Omental fat pad (tissue), 3 donors: ENCODE measurements at regions not wholly inside any gene's neighbourhood (a gene's known extent, or its start where the extent isn't known, plus 50 kb on each side); places are given as distances from the start of the nearest gene placed in this dataset.

ENCODE experiments used
- ATAC-seq: fragments of 150-250 bp; one replicate; pipeline ENCODE4 v1.9.1; 2016; ENCODE audit warnings: mild to moderate bottlenecking, moderate library complexity; ENCODE audit not compliant: low FRiP score
- DNase-seq: peaks from one replicate; pipeline ENCODE4 v3.0.0-alpha.2; 2019; ENCODE audit warnings: low spot score
- TF ChIP-seq, protein P1 (sequence below), 3 donors: fragments of 450-650 bp; IDR thresholded peaks; one replicate each; pipeline ENCODE4 v1.5.1; 2016 to 2017; ENCODE audit warnings: antibody characterized with exemption in 3 of 3, mild to moderate bottlenecking in 3 of 3, moderate library complexity in 2 of 3

DNA sequence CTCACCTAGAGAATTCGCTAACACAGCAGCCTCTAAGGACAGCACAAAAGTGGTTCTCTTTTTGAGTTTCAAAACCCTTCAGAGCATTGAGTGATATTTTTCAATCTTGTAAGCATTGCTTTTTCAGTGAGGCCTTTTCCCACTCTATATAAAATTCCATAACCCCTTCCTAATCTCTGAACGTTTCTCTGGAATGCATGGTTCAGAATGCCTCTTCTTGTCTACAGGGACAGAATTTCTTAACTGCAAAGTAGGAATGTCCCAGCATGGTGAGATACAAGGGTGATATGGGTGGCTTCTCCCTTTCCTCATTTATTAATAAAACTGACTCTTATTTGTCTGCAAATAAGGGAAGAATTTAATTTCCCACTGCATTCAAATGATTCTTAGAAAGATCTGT is 377.9 kb downstream of the LTN1 start:
- no peak for DNase-seq
- TF ChIP-seq, protein P1, sequence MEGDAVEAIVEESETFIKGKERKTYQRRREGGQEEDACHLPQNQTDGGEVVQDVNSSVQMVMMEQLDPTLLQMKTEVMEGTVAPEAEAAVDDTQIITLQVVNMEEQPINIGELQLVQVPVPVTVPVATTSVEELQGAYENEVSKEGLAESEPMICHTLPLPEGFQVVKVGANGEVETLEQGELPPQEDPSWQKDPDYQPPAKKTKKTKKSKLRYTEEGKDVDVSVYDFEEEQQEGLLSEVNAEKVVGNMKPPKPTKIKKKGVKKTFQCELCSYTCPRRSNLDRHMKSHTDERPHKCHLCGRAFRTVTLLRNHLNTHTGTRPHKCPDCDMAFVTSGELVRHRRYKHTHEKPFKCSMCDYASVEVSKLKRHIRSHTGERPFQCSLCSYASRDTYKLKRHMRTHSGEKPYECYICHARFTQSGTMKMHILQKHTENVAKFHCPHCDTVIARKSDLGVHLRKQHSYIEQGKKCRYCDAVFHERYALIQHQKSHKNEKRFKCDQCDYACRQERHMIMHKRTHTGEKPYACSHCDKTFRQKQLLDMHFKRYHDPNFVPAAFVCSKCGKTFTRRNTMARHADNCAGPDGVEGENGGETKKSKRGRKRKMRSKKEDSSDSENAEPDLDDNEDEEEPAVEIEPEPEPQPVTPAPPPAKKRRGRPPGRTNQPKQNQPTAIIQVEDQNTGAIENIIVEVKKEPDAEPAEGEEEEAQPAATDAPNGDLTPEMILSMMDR (IDR thresholded peaks at IDR 0.05), result no peak
- no peak for ATAC-seq

DNA sequence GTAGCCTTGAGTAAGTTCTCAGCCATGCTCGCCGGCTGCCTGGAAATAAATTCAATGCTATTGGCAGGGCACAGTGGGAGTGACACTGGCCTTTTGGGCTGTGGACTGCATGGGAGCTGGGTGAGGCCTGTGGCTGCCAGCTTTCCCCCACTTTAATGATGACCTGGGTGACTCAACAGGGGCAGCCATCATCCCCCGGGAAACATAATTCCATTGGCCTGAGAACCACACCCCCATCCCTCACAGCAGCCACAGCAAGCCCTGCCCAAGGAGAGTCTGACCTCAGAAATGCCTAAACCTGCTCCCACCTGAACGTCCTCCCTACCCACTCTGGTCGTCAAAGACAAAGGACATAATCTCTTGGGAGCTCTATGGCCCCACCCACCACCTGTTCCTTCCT is 384.0 kb downstream of the LTN1 start:
- ATAC-seq (no peak), DNase-seq (no peak)
- TF ChIP-seq, protein P1 (IDR thresholded peaks at IDR 0.05), result no peak

DNA sequence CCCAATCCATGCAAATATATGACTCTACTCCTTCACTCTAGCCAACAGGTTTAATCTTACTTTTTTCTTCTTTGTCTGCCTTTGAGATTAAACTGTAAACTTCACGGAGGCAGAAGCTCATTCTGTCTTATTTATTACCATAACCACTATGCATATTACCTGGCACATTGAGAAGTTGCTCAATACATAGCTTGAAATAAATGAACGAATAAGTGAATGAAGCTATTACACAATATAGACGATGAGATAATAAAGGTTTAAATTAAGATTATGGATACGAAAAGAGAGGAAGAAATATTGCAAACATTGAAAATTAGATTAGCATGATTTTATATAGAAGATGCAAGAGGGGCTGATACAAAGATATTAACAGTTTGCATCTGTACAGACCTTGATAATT is 385.1 kb downstream of the LTN1 start:
- DNase-seq, result no peak
- TF ChIP-seq, protein P1 (IDR thresholded peaks at IDR 0.05), result no peak
- ATAC-seq, result no peak

DNA sequence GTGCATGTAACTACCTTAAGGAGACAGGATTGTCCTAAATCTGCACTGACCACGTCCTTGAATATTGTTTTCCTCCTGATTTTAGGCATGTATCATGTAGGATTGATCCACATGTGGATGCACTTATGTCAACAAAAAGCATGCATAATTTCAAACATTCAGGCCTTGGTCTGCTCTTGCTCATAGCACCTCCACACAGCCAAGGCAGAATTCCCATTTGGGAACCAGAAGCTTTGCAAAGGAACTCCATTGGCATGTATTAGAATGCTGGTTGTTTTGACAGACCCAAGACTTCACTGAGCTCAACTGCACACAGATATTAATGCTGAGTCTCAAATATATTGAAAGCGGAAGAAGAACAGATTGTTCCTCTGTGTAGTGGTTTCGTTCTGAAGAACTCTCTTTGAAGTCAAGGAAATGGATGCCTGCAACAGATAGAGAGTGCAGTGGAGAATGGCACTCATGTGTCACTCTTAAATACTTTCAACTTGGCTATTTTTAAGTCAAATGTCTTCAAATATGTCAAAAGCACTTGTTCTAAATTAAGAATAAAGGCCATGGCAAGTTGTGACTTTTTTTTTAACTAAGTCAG is 387.6 kb downstream of the LTN1 start:
- TF ChIP-seq, protein P1 (IDR thresholded peaks at IDR 0.05), result no peak
- DNase-seq, result no peak
- ATAC-seq, result no peak

DNA sequence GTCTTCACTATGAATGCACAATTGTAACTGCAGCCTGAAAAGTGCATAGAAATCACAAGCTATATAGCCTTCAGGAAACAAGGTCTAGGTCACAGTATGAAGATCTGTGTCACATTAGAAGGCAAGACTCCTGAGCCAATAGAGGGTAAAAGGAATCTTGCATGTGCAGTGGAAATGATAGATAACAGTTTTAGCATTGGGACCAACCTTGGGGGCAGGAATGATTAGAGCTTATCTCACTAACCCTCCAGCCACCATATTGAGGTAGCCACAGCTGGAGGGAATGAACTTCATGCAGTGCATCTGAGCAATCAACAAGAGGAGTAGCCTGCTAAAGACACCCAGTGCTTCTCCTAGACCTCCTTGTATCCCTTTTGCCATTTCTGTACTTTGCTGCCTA is 390.1 kb downstream of the LTN1 start:
- TF ChIP-seq, protein P1 (IDR thresholded peaks at IDR 0.05), result no peak
- DNase-seq (no peak), ATAC-seq (no peak)

DNA sequence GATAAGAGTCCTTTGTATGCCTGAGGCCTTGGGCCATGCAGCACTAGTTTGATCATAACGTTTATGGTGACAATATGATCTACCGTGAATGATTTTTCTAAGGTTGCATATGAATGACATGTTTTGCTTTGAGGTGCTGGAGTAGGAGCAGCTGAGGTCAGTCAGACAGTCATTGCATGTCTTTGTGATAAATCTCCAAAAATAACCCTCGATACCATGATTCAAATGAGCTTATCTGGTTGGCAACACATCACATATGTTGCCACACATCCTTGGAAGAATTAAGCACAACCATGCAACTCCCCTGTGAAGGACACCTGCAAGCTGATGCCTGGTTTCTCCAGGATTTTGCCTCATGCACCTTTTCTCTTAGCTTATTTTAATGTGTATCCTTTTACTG is 394.5 kb downstream of the LTN1 start:
- TF ChIP-seq, protein P1 (IDR thresholded peaks at IDR 0.05), result no peak
- ATAC-seq, result no peak
- no peak for DNase-seq

DNA sequence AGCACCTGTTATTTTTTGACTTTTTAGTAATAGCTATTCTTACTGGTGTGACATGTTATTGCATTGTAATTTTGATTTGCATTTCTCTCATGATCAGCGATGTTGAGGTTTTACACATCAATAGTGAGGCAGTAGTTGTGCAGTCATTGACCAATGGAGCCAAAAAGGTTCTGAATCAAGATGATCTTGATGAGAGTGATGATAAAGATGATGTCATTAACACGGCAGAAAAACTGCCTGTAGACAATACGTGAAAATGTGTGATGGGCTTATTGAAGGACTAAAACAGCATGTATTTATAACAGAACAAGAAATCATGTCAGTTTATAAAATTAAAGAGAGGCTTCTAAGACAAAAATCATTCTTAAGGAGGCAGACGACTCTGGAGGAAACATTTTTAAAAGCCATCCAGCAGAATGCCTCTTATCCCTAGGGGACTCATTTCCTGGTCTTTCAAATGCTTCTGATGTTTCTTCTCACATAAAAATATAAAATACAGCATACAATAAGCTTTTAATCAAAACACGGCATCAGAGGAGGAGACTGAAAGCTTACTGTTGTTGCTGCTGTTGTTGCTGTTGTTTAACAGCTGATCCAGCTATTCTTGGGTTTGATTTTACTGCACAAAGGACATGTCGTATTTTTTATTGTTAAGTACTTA is 400.3 kb downstream of the LTN1 start:
- ATAC-seq (no peak), DNase-seq (no peak)
- TF ChIP-seq, protein P1 (IDR thresholded peaks at IDR 0.05), result no peak
